ENCODE measurements at regions not wholly inside any gene's neighbourhood (a gene's known extent, or its start where the extent isn't known, plus 50 kb on each side); places are given as distances from the start of the nearest gene placed in this dataset.
"Not testable (repeated sequence)": the region's sequence is repeated elsewhere in the genome, so short reads cannot be mapped to it uniquely, and the experiment has no call there.

- Histone ChIP-seq H3K4me3 (no peak overlapping the region), H3K27ac (no peak overlapping the region)
Measured at GRCh38 chr2:34578641-34579040, 979.5 kb upstream of the FAM98A start.

GRCh38 chr2:34570266-34570872 is 971.3 kb upstream of the FAM98A start:
- H3K4me3 ChIP-seq = no peak overlapping the region
- no peak overlapping the region for H3K27ac ChIP-seq

DNA sequence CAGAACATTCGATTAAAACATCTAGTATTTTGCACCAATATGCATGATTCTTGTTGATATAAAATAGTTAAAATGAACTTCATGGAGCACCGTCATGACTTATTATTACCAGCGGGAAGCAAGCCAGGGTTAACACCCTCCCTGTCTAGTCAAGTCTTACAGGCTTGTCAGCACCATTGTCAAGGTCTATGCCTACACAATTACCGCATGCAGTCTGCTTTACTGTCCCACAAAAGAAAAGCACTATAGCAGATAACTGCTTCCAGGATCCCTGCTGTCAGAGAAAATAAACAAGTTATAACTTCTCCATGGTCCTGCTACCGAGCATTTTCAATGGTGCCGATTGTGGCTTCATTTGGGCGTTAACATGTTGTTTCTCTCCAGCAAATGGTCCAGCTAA is 968.0 kb upstream of the FAM98A start:
- Histone ChIP-seq H3K4me3 (no peak overlapping the region), H3K27ac (no peak overlapping the region)

DNA sequence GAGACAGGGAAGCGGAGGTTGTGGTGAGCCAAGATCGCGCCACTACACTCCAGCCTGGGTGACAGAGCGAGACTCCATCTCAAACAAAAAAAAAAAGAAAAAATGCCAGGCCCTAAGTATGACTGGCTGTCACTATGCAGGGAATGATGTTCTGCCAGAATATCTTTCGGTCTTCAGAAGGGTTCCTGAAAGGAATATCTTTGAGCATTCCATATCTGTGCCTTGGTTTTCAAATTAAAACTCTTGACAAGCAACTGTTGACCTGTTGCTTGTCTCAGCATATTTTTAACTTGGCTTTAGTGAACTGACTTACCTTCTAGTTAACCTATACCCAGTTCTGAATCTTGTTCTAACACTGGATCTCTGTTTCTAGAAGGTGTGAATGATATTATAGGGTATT is 953.2 kb upstream of the FAM98A start:
- Histone ChIP-seq H3K4me3 (no peak overlapping the region), H3K27ac (no peak overlapping the region)

DNA sequence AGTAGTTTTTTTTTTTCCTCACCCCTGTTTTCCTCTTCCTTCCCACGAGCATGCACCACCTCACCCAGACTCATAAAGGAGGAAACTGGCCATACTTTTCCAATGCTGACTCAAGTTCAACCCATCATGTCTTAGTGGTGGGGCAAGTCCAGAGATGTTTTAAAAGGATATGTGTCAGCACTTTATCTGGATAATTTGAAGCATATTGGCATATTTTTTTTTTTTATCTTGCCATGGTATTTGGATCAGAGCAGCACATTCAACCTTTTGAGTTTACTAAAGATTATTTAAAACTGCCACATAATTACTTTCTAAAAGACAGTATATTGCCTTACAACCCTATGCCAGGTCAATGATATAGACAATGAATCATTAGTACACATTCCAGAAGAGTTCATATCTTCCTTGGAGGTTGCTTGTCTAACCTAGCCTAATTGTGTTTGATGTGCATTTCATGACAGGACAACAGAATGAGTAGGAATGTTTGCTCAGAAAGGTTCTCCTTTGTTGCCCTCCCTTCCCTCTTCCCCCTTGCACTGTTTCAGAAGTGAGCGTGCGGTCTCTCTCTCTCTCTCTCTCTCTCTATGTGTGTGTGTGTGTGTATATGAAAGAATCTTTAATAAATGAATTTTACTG is 950.7 kb upstream of the FAM98A start:
- Histone ChIP-seq H3K4me3 (no peak overlapping the region), H3K27ac (no peak overlapping the region)

GRCh38 chr2:34547900-34548299 is 948.8 kb upstream of the FAM98A start:
- H3K4me3 ChIP-seq = no peak overlapping the region
- no peak overlapping the region for H3K27ac ChIP-seq

GRCh38 chr2:34547340-34547739 is 948.2 kb upstream of the FAM98A start:
- Histone ChIP-seq H3K27ac (no peak overlapping the region), H3K4me3 (no peak overlapping the region)

- H3K27ac ChIP-seq = no peak overlapping the region
- no peak overlapping the region for H3K4me3 ChIP-seq
Measured at GRCh38 chr2:34545486-34546136, 946.5 kb upstream of the FAM98A start.

DNA sequence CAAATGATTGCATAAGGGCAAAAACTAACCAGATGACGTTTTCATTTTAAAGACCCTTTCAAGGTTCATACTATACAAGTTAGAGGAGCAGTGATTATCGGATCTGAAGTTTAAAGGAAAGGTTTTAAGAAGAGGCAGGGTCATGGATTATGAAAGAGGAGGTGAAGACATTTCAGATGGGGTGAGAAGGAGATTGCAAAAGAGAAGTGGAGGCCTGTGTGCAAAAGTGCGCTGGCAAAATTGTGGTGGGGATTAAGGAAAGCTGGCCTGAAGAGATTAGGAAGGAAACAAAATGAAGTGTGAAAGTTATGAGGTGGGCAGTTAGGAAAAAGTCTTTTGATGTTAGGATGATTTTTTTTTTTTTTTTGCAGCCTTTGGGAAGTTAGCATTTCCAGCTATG is 935.7 kb upstream of the FAM98A start:
- H3K4me3 ChIP-seq = no peak overlapping the region
- no peak overlapping the region for H3K27ac ChIP-seq

GRCh38 chr2:34534341-34534740 is 935.2 kb upstream of the FAM98A start:
- H3K4me3 ChIP-seq = no peak overlapping the region
- H3K27ac ChIP-seq = no peak overlapping the region

GRCh38 chr2:34533585-34534183 is 934.6 kb upstream of the FAM98A start:
- H3K27ac ChIP-seq = no peak overlapping the region

DNA sequence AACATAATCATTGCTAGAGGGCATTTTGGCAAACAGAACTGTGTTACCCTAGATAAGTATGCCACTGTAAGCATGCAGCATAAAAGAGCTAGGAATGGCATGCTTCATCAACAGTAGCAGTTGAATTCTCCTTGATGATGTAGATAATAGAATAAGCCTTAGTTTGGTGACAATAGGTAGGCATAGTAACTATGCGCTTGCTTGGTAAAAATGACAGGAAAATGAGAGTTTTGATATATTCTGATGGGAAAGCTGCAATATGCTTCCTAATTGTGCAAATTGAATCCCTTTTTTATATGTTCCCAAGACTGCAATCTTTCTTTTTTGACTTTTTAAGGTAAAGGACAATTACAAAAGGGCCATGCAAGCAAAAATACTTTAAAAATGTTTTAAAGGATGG is 930.9 kb upstream of the FAM98A start:
- H3K27ac ChIP-seq = no peak overlapping the region
- H3K4me3 ChIP-seq = no peak overlapping the region

More at GRCh38 chr2:34533585-34534183, 934.6 kb upstream of the FAM98A start:
- H3K4me3 ChIP-seq = no peak overlapping the region

DNA sequence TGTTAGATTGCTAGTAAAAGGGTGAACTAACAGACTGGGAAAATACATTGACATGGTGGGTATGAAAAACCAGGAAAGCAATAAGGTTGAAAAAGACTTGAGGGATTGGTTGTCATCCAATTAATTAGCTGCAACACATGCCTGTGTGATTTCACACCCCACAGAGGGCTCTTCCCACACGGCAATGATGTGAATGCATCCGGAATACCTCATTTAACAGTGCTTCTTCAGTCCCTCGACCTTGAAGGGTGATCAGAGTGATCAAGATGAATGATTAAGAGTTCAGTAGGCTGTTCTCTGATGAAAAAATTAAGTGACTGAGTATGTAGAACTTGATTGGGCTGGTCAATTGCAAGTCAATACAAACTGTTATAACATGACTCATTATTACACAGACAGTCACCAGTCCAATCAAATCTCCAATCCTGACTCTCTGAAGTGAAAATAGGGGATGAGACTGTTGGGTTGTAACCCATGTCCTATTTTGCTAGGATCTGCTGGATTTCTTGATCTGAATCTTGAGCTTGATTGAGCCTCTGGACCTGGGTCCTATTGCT is 924.9 kb upstream of the FAM98A start:
- Histone ChIP-seq H3K4me3 (no peak overlapping the region), H3K27ac (no peak overlapping the region)

DNA sequence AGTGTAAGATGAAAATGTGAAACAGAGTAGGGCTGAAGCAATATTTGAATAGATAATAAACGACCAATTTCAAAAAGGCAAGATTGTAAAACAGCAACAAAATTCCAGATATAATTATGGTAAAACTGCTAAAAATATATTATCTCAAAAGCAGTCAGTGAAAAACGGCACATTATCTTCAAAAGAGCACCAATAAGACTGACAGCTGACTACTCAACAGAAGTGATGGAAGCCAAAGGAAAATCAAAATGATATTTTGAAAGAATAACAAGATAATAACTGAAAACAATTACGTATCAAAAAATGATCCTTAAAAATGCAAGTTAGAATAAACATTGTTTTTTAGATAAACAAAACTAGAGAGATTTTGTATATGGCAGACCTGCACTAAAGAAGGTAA is 920.6 kb upstream of the FAM98A start:
- Histone ChIP-seq H3K4me3 (no peak overlapping the region), H3K27ac (no peak overlapping the region)

DNA sequence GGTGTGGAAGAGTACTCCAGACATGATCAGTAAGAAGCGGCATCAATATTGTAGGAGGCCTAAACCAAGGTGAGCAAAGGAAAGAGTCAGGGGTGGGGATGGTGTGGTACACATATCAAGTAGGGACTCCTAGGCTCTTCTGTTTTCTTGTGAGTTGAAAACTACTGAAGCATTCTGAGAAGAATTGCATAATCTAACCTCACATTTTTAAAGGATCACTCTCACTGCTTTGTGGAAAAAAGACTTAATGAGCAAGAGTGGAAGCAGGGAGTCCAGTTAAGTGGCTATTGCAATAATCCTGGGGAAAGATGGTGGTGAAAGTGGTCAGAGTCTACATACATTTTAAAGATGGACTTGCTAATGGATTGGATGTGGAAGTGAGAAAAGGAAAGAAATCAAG is 899.5 kb upstream of the FAM98A start:
- no peak overlapping the region for H3K27ac ChIP-seq
- no peak overlapping the region for H3K4me3 ChIP-seq

DNA sequence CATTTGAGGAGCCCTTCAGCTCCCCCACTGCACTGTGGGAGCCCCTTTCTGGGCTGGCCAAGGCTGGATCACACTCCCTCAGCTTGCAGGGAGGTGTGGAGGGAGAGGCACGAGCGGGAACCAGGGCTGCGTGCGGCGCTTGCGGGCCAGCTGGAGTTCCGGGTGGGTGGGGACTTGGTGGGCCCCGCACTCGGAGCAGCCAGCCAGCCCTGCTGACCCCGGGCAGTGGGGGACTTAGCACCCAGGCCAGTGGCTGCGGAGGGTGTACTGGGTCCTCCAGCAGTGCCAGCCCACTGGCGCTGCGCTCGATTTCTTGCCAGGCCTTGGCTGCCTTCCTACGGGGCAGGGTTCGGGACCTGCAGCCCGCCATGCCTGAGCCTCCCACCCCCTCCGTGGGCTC is 895.1 kb upstream of the FAM98A start:
- not testable (repeated sequence) for H3K27ac ChIP-seq, H3K4me3 ChIP-seq

- H3K4me3 ChIP-seq = no peak overlapping the region
- H3K27ac ChIP-seq = no peak overlapping the region
Measured at GRCh38 chr2:34492561-34493455, 893.7 kb upstream of the FAM98A start.

DNA sequence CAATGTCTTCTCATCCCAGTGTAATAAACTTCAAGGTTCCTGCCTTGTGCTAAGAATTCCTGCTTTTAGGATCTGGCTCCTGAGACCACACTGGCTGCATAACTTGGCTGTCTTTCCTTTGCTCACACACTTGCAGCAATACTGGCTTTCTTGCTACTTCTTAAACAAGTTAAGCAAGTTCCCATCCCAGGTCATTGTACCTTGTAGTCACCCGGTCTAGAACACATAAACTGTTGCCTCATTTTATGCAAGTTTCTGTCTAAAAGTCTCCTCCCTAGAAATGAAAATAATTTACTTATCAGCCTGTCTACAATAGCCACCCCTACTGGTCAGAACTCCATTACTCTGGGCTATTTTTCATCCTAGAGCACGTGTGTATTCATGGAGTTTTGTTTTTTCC is 887.9 kb upstream of the FAM98A start:
- Histone ChIP-seq H3K4me3 (no peak overlapping the region), H3K27ac (no peak overlapping the region)

DNA sequence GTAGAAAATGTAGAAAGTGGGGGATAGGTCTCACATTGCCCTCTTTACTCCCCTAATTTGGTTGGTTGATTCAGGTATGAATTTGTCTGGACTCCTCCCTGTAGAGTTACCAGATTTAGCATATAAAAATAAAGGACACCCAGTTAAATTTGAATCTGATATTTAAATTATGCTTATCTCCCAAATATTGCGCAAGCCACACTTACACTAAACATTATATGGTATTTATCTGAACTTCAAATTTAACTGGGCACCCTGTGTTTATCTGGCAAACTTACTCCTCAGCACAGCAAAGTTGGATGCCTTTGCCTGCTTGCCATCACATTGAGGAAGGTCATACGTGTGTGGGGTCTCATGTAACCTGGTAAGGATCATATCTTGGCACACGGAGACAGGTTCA is 882.4 kb upstream of the FAM98A start:
- Histone ChIP-seq H3K4me3 (no peak overlapping the region), H3K27ac (no peak overlapping the region)

GRCh38 chr2:34480366-34480765 is 881.3 kb upstream of the FAM98A start:
- no peak overlapping the region for H3K27ac ChIP-seq
- H3K4me3 ChIP-seq = no peak overlapping the region

All from skin epidermis (tissue), 12 donors.